ENCODE measurements at regions not wholly inside any gene's neighbourhood (a gene's known extent, or its start where the extent isn't known, plus 50 kb on each side); places are given as distances from the start of the nearest gene placed in this dataset.

DNA sequence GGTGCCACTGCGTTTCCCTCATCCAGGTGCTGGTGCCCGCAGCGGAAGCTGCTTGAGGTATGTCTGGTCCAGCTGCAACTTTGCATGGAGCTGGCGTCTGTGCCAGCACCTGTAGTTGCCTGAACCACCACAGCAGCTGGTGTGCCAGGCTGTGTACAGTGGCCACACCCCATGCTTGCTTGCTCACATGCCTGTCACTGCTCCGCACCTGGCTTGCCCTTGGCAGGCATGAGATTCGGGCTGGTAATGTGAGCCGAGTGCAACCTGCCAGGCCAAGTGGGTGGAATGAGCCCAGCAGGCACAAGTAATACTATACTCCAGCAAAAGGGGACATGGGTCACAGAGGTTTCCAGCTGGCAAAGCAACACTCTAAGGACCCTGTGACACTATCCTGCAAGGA is 1123.3 kb upstream of the ACVR2A start:
- TF ChIP-seq JUNB (IDR thresholded peaks at IDR 0.05; ENCODE audit: unreplicated experiment) = no peak
- TF ChIP-seq EZH2 (IDR thresholded peaks at IDR 0.05; ENCODE audit: low read depth, unreplicated experiment) = no peak
- TF ChIP-seq EZH2phosphoT487 (IDR thresholded peaks at IDR 0.05; ENCODE audit: unreplicated experiment) = no peak
- TF ChIP-seq, protein P1, sequence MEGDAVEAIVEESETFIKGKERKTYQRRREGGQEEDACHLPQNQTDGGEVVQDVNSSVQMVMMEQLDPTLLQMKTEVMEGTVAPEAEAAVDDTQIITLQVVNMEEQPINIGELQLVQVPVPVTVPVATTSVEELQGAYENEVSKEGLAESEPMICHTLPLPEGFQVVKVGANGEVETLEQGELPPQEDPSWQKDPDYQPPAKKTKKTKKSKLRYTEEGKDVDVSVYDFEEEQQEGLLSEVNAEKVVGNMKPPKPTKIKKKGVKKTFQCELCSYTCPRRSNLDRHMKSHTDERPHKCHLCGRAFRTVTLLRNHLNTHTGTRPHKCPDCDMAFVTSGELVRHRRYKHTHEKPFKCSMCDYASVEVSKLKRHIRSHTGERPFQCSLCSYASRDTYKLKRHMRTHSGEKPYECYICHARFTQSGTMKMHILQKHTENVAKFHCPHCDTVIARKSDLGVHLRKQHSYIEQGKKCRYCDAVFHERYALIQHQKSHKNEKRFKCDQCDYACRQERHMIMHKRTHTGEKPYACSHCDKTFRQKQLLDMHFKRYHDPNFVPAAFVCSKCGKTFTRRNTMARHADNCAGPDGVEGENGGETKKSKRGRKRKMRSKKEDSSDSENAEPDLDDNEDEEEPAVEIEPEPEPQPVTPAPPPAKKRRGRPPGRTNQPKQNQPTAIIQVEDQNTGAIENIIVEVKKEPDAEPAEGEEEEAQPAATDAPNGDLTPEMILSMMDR (conservative IDR thresholded peaks at IDR 0.05; ENCODE audit: low read depth in 2 of 2) = no peak
- no peak for TF ChIP-seq POLR2AphosphoS5 (IDR thresholded peaks at IDR 0.05; ENCODE audit: low read depth)
- TF ChIP-seq ZNF114 (CRISPR knock-in tag; IDR thresholded peaks at IDR 0.05) = no peak
- TF ChIP-seq, protein P2, sequence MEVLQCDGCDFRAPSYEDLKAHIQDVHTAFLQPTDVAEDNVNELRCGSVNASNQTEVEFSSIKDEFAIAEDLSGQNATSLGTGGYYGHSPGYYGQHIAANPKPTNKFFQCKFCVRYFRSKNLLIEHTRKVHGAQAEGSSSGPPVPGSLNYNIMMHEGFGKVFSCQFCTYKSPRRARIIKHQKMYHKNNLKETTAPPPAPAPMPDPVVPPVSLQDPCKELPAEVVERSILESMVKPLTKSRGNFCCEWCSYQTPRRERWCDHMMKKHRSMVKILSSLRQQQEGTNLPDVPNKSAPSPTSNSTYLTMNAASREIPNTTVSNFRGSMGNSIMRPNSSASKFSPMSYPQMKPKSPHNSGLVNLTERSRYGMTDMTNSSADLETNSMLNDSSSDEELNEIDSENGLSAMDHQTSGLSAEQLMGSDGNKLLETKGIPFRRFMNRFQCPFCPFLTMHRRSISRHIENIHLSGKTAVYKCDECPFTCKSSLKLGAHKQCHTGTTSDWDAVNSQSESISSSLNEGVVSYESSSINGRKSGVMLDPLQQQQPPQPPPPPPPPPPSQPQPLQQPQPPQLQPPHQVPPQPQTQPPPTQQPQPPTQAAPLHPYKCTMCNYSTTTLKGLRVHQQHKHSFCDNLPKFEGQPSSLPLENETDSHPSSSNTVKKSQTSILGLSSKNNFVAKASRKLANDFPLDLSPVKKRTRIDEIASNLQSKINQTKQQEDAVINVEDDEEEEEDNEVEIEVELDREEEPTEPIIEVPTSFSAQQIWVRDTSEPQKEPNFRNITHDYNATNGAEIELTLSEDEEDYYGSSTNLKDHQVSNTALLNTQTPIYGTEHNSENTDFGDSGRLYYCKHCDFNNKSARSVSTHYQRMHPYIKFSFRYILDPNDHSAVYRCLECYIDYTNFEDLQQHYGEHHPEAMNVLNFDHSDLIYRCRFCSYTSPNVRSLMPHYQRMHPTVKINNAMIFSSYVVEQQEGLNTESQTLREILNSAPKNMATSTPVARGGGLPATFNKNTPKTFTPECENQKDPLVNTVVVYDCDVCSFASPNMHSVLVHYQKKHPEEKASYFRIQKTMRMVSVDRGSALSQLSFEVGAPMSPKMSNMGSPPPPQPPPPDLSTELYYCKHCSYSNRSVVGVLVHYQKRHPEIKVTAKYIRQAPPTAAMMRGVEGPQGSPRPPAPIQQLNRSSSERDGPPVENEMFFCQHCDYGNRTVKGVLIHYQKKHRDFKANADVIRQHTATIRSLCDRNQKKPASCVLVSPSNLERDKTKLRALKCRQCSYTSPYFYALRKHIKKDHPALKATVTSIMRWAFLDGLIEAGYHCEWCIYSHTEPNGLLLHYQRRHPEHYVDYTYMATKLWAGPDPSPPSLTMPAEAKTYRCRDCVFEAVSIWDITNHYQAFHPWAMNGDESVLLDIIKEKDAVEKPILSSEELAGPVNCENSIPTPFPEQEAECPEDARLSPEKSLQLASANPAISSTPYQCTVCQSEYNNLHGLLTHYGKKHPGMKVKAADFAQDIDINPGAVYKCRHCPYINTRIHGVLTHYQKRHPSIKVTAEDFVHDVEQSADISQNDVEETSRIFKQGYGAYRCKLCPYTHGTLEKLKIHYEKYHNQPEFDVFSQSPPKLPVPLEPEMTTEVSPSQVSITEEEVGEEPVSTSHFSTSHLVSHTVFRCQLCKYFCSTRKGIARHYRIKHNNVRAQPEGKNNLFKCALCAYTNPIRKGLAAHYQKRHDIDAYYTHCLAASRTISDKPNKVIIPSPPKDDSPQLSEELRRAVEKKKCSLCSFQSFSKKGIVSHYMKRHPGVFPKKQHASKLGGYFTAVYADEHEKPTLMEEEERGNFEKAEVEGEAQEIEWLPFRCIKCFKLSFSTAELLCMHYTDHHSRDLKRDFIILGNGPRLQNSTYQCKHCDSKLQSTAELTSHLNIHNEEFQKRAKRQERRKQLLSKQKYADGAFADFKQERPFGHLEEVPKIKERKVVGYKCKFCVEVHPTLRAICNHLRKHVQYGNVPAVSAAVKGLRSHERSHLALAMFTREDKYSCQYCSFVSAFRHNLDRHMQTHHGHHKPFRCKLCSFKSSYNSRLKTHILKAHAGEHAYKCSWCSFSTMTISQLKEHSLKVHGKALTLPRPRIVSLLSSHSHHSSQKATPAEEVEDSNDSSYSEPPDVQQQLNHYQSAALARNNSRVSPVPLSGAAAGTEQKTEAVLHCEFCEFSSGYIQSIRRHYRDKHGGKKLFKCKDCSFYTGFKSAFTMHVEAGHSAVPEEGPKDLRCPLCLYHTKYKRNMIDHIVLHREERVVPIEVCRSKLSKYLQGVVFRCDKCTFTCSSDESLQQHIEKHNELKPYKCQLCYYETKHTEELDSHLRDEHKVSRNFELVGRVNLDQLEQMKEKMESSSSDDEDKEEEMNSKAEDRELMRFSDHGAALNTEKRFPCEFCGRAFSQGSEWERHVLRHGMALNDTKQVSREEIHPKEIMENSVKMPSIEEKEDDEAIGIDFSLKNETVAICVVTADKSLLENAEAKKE (CRISPR knock-in tag; IDR thresholded peaks at IDR 0.05) = no peak

Measured in GM23338 (cell line).